ENCODE measurements at regions not wholly inside any gene's neighbourhood (a gene's known extent, or its start where the extent isn't known, plus 50 kb on each side); places are given as distances from the start of the nearest gene placed in this dataset.

- Histone ChIP-seq H3K4me3 (ENCODE audit: insufficient read depth, low read depth, low read length) (no peak overlapping the region), H3K27me3 (ENCODE audit: control insufficient read depth, insufficient read depth, low read length) (0 out of 2 replicates have a peak, but pooled peaks cover 3% of the 10 kb centered on the region), H3K36me3 (replicated peaks; ENCODE audit: control insufficient read depth, insufficient read depth, low read length) (no peaks in the 10 kb centered on the region)
- DNase-seq: no peak
Observed at GRCh38 chr20:61117725-61118124, 134.3 kb upstream of the CDH4 start.

DNA sequence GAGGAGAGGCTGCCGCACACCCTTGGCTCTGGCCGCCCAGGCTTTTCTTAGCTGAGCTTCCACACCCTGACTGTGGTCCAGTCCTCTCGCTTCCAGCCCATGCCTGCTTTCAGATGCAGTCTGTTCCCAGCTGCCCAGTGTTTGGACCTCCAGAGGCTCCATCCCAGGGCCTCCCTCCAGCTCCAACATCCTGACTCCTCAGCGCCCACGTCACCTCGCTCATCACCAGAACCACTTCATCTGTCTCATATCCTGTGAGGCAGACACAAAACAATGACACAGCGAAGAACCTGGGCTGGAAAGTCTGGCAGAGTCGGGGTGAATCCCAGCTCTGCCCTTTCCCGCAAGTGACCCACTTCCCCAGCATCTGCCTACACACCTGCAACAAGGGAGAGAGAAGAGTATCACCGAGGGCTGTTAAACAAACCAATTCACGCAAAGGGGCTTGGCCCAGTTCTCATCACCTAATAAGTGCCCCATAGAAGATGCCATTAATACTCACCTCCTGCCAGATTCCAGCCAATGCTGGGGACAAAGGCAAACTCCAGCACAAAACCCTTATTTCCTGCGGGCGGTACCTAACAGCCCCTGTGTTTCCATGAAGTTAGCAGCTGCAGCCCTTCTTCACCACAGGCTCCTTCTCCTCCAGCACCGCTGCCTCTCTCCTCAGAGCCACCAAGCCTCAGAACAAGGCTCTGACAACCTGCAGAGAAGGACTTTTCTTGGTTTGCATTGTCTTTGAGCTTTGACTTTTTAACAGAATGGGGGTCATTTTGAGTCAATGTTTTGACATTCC is 133.4 kb upstream of the CDH4 start:
- 0 out of 2 replicates have a peak, but pooled peaks cover 2% of the 10 kb centered on the region for H3K27me3 ChIP-seq (ENCODE audit: control insufficient read depth, insufficient read depth, low read length)
- DNase-seq: no peak
- H3K4me3 ChIP-seq (ENCODE audit: insufficient read depth, low read depth, low read length): no peak overlapping the region
- H3K36me3 ChIP-seq (replicated peaks; ENCODE audit: control insufficient read depth, insufficient read depth, low read length): no peaks in the 10 kb centered on the region

GRCh38 chr20:61119273-61119672 is 132.8 kb upstream of the CDH4 start:
- Histone ChIP-seq H3K36me3 (replicated peaks; ENCODE audit: control insufficient read depth, insufficient read depth, low read length) (no peaks in the 10 kb centered on the region), H3K4me3 (ENCODE audit: insufficient read depth, low read depth, low read length) (no peak overlapping the region), H3K27me3 (ENCODE audit: control insufficient read depth, insufficient read depth, low read length) (no peaks in the 10 kb centered on the region)
- DNase-seq: no peak

DNA sequence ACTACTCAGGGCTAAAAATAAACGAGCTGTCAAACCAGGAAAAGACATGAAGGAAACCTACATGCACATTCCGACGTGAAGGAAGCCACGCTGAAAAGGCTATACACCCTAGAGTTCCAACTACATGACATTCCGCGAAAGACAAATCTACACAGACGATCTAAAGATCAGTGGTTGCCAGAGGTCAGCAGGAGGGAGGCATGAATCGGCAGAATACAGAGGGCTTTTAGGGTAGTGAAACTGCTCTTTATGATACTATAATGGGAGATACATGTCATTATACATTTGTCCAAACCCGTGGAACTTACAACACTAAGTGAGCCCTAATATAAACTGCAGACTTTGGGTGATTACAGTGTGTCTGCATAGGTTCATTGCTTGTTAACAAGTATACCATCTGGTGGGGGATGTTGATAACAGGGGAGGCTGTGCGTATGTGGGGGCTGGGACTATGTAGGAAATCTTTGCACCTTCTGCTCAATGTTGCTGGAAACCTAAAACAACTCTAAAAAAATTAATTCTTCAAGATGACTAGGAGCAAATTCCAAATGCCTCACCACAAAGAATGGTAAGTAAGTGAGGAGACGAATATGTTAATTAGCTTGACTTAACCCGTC is 132.2 kb upstream of the CDH4 start:
- DNase-seq: no peak
- Histone ChIP-seq H3K36me3 (replicated peaks; ENCODE audit: control insufficient read depth, insufficient read depth, low read length) (no peaks in the 10 kb centered on the region), H3K27me3 (ENCODE audit: control insufficient read depth, insufficient read depth, low read length) (no peaks in the 10 kb centered on the region; the same call in 1 of the 2 replicates), H3K4me3 (ENCODE audit: insufficient read depth, low read depth, low read length) (no peak overlapping the region)

DNA sequence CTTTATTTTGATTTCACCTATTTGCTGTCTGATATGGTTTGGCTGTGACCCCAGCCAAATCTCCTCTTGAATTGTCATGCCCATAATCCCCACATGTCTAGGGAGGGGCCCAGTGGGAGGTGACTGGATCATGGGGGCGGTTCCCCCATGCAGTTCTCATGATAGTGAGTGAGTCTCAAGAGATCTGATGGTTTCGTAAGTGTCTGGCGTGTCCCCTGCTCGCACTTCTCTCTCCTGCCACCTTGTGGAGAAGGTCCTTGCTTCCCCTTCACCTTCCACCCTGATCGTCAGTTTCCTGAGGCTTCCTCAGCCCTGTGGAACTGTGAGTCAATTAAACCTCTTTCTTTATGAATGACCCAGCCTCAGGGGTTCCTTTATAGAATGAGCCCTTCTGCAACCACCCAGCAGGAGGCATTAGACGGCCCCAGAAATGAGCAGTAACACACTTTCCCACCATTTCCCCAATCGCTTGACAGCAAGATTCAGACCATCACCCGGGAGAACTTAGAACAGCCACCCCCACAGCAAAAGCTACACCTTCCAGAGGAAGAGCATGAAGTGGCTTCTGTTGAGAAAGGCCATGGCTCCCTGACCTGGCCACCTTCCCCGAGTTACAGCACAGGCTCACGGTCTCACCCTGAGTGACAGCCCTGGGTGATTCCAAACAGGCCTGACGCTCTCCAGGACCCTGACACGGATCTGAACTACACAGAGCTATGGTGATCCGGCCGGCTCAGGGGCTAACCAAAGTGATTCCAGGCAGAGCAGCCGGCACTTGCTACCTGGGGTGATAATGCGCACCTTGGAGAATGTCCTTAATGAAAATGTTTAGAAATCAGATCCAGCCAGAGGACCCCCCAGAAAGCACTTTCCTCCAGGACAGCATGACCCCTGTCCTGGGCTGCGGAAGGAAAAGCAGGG is 131.2 kb upstream of the CDH4 start:
- H3K27me3 ChIP-seq (ENCODE audit: control insufficient read depth, insufficient read depth, low read length): no peaks in the 10 kb centered on the region; the same call in 1 of the 2 replicates
- no peaks in the 10 kb centered on the region for H3K36me3 ChIP-seq (replicated peaks; ENCODE audit: control insufficient read depth, insufficient read depth, low read length)
- H3K4me3 ChIP-seq (ENCODE audit: insufficient read depth, low read depth, low read length): no peak overlapping the region
- DNase-seq: no peak

DNA sequence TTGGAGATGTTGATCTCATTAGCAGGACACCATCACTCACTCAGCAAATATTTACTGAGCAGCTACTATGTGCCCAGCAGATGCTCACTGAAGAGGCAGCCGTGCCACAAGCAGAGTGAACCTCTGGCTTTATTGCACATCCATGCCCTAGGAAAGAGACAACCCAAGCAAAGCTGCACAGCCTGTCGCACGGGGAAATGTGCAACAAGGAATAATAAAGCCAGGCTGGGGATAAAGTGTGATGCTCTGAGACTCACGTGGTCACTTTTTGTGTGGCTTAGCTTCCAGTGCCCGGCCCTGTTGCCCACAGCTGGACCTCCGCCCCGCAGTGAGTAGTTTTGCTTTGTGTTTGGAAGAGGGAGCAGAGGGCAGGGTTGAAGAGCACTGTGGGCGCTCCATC is 130.4 kb upstream of the CDH4 start:
- Histone ChIP-seq H3K36me3 (replicated peaks; ENCODE audit: control insufficient read depth, insufficient read depth, low read length) (no peaks in the 10 kb centered on the region), H3K27me3 (ENCODE audit: control insufficient read depth, insufficient read depth, low read length) (no peaks in the 10 kb centered on the region; the same call in 1 of the 2 replicates), H3K4me3 (ENCODE audit: insufficient read depth, low read depth, low read length) (no peak overlapping the region)
- DNase-seq: no peak

DNA sequence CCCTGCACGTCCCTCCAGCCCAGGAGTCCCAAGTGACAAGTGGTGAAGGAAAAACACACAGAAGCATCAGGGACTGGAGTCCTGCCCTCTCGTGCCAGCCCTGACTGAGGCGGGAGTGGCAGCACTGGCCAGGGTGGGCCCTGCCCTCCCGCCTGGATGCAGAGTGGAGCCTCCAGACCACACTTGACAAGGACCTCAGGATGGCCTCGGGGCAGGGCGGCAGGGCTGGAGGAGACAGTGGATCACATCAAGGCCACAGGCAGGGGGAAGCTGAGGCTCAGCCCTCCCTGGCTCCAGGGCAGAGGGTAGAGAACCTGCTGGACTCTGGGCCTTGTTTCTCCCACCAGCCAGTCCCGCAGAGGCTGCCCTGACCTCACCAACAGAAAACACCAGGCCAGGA is 128.8 kb upstream of the CDH4 start:
- Histone ChIP-seq H3K27me3 (ENCODE audit: control insufficient read depth, insufficient read depth, low read length) (no peaks in the 10 kb centered on the region; the same call in 1 of the 2 replicates), H3K36me3 (replicated peaks; ENCODE audit: control insufficient read depth, insufficient read depth, low read length) (no peaks in the 10 kb centered on the region), H3K4me3 (ENCODE audit: insufficient read depth, low read depth, low read length) (no peak overlapping the region)
- DNase-seq: no peak

DNA sequence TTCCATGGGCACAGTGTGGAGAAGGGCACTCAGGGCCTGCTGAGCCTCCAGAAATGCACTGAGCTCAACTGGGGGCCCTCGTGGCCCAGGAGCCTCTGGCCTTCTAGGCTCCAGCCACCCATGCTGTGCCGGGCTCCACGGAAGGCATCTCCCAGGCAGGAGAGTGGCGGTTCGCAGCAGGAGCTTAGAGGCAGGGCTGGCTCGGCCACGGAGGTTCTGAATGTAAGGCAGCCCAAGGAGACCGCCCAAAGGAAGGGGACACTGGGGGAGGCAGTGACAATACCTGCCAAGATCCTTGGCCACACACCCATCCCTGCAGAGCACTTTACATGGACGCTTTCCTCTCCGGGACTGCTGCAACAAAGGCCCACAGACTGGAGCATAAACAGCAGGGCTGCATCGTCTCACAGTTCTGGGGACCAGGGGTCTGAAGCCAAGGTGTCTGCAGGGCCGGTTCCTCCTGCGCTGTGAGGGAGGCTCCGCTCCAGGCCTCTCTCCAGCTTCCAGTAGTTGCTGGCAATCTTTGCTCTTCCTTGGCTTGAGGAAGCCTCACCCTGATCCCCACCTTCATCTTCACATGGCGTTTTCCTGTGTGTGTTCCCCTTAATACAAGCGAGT is 128.2 kb upstream of the CDH4 start:
- DNase-seq: no peak
- no peak overlapping the region for H3K4me3 ChIP-seq (ENCODE audit: insufficient read depth, low read depth, low read length)
- H3K36me3 ChIP-seq (replicated peaks; ENCODE audit: control insufficient read depth, insufficient read depth, low read length): no peaks in the 10 kb centered on the region
- no peaks in the 10 kb centered on the region; the same call in 1 of the 2 replicates for H3K27me3 ChIP-seq (ENCODE audit: control insufficient read depth, insufficient read depth, low read length)

GRCh38 chr20:61125076-61125475 is 127.0 kb upstream of the CDH4 start:
- no peak for DNase-seq
- Histone ChIP-seq H3K27me3 (ENCODE audit: control insufficient read depth, insufficient read depth, low read length) (peaks cover 3% of the 10 kb centered on the region; the same call in 1 of the 2 replicates), H3K36me3 (replicated peaks; ENCODE audit: control insufficient read depth, insufficient read depth, low read length) (no peaks in the 10 kb centered on the region), H3K4me3 (ENCODE audit: insufficient read depth, low read depth, low read length) (no peak overlapping the region)

DNA sequence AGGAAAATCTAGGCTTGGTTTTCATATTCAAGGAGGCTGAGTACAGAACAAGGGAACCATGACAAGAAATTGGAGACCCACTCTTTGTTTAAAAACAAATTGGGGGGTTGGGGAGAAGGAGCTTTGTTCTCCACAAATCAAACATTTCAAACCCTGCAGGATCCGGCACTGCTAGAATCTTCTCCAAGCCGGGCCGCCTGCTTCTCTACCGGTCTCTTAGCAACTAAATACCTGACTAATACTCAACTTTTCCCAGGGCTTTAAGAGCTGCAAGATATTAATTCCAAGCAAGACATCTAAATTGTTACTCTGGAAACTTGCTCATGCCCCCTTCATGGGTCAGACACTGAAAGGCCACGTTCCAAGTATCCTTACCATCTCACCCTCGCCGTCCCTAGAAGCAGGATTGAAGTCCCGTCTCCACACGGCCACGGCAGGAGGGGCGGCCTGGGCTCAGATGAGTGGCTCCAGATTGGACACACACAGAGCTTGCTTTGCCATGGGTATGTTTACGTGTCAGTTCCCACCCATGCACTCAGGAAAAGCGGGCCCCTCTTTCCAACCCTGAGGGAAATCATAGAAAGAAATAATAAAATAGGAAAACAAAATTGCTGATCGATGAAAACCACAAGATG is 126.4 kb upstream of the CDH4 start:
- Histone ChIP-seq H3K27me3 (ENCODE audit: control insufficient read depth, insufficient read depth, low read length) (peaks cover 3% of the 10 kb centered on the region; the same call in 1 of the 2 replicates), H3K36me3 (replicated peaks; ENCODE audit: control insufficient read depth, insufficient read depth, low read length) (no peaks in the 10 kb centered on the region), H3K4me3 (ENCODE audit: insufficient read depth, low read depth, low read length) (no peak overlapping the region)
- no peak for DNase-seq

DNA sequence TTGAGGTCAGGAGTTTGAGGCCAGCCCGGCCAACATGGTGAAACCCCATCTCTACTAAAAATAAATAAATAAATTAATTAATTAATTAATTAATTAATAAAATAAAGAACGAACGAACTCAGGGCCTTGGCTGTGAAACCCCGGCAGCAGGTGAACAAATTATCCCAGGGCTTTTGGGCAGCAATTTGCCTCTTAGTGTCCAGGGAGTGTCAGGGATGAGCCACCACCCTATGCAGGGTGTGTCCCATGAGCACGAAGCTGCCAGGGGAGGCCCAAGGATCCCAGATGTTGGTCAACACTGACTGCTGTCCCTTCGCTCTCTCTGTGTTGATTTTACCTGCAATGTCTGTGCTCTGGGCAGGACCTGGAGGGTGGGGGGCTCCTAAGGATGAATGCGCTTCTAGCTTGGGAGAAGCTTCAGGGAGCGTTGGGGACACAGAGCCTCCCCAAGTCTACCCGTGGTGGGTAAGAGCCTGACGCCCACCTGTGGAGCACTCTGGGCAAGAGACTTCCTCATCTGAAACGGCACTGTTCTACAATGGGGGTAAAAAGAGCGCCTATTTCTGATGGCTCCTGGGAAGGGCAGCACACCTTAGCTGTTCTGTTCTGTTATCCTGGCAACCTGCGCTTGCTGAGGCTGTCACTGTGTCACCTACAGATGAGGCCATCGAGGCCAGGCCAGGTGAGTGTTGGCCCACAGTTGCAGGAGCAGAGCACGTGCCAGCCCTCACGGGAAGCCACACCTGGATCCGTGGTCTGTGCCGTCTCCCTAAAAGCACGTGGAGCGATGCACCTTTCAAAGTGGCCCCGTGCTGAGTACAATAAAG is 125.5 kb upstream of the CDH4 start:
- H3K27me3 ChIP-seq (ENCODE audit: control insufficient read depth, insufficient read depth, low read length): peaks cover 3% of the 10 kb centered on the region; the same call in 1 of the 2 replicates
- H3K36me3 ChIP-seq (replicated peaks; ENCODE audit: control insufficient read depth, insufficient read depth, low read length): no peaks in the 10 kb centered on the region
- H3K4me3 ChIP-seq (ENCODE audit: insufficient read depth, low read depth, low read length): no peak overlapping the region
- DNase-seq: no peak

DNA sequence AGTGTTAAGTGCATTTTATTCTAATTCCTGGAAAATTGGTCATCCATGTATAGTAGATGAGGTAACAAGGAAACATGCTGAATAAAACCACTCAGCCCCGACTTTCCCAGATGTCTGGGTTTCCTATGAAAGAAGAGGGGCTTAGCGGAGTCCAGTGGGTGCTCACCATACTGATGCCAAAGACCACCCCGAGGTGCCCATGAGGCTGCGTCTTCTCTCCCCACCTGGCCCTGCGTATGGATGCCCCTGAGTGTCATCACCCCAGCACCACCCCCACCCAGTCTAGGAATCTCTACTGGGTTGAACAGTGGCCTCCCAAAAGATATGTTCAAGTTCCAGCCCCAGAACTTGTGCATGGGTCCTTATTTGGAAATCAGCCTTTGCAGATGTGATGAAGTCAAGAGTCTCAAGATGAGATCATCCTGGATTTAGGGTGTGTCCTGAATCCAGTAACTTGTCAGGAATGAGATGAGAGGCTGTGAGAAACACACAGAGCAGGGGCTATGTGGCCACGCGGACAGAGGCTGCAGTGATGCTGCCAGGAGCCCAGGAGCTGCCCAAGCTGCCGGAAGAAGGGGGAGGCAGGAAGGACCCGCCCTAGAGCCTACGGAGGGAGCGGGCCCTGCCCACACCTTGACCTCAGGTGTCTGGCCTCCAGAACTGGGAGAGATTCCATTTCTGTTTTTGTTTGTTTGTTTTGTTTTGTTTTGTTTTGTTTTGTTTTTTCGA is 124.6 kb upstream of the CDH4 start:
- H3K27me3 ChIP-seq (ENCODE audit: control insufficient read depth, insufficient read depth, low read length): peaks cover 3% of the 10 kb centered on the region; the same call in 1 of the 2 replicates
- no peaks in the 10 kb centered on the region for H3K36me3 ChIP-seq (replicated peaks; ENCODE audit: control insufficient read depth, insufficient read depth, low read length)
- no peak overlapping the region for H3K4me3 ChIP-seq (ENCODE audit: insufficient read depth, low read depth, low read length)
- DNase-seq: no peak

Measured in H7 (cell line).